ENCODE measurements at regions not wholly inside any gene's neighbourhood (a gene's known extent, or its start where the extent isn't known, plus 50 kb on each side); places are given as distances from the start of the nearest gene placed in this dataset.
"Not testable (repeated sequence)": the region's sequence is repeated elsewhere in the genome, so short reads cannot be mapped to it uniquely, and the experiment has no call there.

DNA sequence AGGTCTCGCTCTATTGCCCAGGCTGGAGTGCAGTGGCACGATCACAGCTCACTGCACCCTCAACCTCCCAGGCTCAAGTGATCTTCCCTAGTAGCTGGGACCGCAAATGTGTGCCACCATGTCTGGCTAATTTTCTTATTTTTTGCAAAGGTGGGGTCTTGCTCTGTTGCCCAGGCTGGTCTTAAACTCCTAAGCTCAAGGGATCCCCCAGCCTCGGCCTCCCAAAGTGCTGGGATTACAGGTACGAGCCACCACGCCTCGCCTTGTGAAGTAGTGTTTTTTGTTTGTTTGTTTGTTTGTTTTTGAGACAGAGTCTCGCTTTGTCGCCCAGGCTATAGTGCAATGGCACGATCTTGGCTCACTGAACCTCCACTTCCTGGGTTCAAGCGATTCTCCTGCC is 125.5 kb downstream of the HAUS1 start:
- DNase-seq (ENCODE audit: low spot score), result not testable (repeated sequence)

DNA sequence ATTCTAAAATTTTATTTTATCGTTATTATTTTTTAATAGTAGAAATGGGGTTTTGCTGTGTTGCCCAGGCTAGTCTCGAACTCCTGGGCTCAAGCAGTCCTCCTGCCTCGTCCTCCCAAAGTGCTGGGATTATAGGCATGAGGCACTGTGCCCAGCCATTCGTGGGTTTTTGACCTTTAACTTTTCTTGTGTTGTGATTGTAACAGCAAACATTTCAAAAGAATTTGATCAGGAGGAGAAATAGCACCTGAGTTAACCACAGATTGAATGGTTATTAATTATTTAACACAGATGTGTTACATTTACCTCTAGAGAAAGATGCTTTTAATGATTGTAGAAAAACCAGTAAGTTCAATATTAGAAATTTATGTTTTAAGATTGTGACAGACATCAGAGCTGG is 132.0 kb downstream of the HAUS1 start:
- no peak for DNase-seq (ENCODE audit: low spot score)

GRCh38 chr18:46237891-46238290 is 133.7 kb downstream of the HAUS1 start:
- no peak for DNase-seq (ENCODE audit: low spot score)

DNA sequence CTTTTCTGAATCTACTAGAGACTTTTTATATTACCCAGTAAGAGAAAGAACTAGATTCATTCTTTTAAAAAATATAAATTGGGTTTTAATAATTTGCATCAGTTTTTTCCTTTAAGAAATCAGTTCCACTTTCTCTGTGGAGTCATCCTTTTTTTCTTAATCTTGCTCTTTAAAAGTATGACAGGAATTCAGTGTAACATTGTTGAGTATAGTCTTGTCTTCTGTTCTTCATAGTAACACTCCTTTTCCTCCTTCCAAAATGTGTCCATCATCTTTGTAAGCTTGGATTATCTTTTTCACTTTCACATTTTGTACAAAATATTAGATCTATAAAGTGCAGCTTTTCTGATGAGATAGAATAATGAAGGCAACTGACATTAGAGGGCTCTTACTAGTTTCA is 135.4 kb downstream of the HAUS1 start:
- DNase-seq (ENCODE audit: low spot score), result no peak

DNA sequence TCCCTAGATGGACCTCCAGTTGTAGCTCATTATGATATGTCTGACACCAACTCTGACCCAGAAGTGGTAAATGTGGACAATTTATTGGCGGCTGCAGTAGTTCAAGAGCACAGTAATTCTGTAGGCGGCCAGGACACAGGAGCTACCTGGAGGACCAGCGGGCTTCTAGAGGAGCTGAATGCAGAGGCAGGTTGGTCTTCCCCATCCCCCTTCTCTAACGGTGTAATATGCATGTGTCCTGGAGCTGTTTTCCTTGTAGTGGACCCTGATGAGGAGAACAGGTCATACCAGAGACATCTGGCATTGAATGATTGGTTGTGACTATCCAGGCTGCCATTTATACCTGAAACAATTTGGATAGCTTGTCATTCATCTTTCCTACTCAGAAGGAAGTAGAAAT is 135.8 kb downstream of the HAUS1 start:
- DNase-seq (ENCODE audit: low spot score), result no peak

DNA sequence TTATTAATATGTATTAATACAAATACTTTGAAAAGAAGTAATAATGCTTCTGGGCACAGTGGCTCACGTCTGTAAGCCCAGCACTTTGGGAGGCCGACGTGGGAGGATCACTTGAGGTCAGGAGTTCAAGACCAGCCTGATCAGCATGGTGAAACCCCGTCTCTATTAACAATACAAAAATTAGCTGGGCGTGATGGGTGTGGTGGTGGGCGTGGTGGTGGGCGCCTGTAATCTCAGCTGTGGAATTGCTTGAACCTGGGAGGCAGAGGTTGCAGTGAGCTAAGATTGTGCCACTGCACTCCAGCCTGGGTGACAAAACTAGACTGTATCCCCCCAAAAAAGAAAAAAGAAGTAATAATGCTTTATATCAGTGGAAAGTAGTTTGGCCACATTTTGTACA is 137.2 kb downstream of the HAUS1 start:
- DNase-seq (ENCODE audit: low spot score), result not testable (repeated sequence)

GRCh38 chr18:46242183-46242582 is 138.0 kb downstream of the HAUS1 start:
- DNase-seq (ENCODE audit: low spot score), result no peak

- DNase-seq (ENCODE audit: low spot score), result no peak
Measured at GRCh38 chr18:46243095-46243494, 138.9 kb downstream of the HAUS1 start.

DNA sequence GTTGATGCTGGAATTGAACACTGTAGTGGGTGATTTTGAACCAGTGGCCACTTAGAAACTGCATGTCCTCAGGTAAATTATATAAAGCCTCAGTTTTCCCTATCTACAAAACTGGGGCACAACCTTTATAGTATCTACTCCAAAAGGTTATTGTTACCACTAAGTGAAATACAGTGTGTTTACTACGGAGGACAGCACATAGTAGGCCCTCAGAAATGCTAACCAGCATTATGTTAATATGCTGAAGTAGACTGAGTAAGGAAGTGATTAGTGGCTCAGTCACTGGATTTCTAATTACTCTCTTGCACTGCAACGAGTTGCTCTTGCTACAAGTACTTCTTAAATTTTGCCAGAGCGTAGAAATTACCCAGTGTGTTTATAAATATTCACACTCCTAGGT is 139.5 kb downstream of the HAUS1 start:
- no peak for DNase-seq (ENCODE audit: low spot score)

DNA sequence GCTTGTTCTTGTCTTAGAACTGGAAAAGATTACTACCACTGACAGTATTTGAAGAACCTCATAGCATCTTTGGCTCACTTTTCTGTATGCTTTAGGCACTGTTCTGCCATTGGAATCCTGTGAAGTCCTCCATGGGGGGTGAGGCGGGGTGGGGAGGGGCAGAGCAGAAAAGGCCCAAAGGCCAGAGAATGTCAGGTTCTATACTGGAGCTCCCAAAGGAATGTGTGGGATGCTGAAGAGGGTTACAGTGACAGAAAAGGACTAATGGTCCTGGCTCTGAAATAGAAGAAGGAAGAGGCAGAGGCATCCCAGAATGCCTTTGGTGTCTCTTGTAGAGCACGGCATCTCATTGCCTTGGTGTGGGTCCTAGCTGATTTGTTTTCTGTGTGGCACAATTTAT is 141.9 kb downstream of the HAUS1 start:
- no peak for DNase-seq (ENCODE audit: low spot score)

DNA sequence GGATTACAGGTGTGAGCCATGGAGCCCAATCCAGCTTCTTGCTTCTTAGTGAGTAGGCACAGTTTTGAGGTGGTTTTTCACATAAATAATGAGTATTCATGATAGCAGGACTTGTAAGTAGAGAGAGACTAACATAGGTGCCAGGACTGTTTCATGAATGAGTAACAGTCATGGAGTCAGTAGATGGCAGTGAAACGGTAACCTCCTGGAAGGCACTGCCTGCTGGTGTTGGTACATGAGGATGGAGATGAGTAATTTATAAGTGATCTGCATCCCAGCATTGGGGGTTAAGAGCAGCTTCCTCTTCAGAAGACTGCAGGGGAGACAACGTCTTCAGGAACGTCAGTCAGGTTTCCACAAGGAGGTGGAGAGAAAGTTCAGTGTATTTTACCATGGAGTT is 143.8 kb downstream of the HAUS1 start:
- DNase-seq (ENCODE audit: low spot score), result no peak

GRCh38 chr18:46250084-46250811 is 146.1 kb downstream of the HAUS1 start:
- no peak for DNase-seq (ENCODE audit: low spot score)

- no peak for DNase-seq (ENCODE audit: low spot score)
Measured at GRCh38 chr18:46250812-46251173, 146.6 kb downstream of the HAUS1 start.

GRCh38 chr18:46252759-46253158 is 148.6 kb downstream of the HAUS1 start:
- DNase-seq (ENCODE audit: low spot score), result no peak

- DNase-seq (ENCODE audit: low spot score), result no peak
Measured at GRCh38 chr18:46253498-46253897, 149.3 kb downstream of the HAUS1 start.

DNA sequence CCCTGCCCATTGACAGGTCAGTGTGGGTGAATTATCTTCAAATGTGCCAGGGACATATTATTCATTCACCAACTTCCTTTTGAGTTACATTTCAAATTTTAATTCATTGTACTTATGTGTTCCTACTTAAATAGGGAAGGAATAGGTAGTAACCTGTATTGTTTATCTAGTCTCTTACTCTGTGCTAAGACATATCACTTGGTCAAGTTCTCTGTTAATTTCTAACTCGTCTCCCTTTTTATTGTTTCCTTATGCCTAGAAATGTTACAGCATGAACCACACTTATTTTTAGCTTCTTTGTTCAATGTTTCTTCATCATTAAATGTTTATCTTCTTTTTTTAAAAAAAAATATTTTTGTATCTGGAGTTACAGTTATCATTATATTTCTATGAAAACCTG is 151.9 kb downstream of the HAUS1 start:
- DNase-seq (ENCODE audit: low spot score), result no peak

- DNase-seq (ENCODE audit: low spot score), result no peak
Measured at GRCh38 chr18:46257366-46257765, 153.2 kb downstream of the HAUS1 start.

- no peak for DNase-seq (ENCODE audit: low spot score)
Measured at GRCh38 chr18:46260016-46260878, 156.1 kb downstream of the HAUS1 start.

GRCh38 chr18:46260879-46261143 is 156.6 kb downstream of the HAUS1 start:
- no peak for DNase-seq (ENCODE audit: low spot score)

DNA sequence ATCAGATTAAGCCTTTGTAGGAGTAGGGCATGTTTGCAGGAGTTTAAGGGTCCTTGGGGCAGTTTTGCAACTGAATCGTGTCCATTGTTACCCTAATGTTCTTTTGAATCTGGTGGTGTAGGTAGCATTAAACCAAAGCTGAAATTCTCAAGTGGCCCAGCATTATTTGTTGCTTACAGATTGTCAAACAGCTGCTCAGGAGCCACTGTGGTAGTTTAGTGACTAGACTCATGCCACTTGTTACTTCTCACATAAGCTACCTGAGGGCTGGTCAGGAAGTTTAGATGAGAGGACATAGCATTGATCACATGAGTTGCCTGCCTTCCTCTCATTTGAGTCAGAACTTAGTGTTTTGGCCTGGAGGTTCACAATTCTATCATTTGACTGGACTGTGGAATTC is 157.6 kb downstream of the HAUS1 start:
- DNase-seq (ENCODE audit: low spot score), result no peak

- DNase-seq (ENCODE audit: low spot score), result no peak
Measured at GRCh38 chr18:46262856-46263255, 158.7 kb downstream of the HAUS1 start.

GRCh38 chr18:46264255-46264654 is 160.1 kb downstream of the HAUS1 start:
- DNase-seq (ENCODE audit: low spot score), result no peak

DNA sequence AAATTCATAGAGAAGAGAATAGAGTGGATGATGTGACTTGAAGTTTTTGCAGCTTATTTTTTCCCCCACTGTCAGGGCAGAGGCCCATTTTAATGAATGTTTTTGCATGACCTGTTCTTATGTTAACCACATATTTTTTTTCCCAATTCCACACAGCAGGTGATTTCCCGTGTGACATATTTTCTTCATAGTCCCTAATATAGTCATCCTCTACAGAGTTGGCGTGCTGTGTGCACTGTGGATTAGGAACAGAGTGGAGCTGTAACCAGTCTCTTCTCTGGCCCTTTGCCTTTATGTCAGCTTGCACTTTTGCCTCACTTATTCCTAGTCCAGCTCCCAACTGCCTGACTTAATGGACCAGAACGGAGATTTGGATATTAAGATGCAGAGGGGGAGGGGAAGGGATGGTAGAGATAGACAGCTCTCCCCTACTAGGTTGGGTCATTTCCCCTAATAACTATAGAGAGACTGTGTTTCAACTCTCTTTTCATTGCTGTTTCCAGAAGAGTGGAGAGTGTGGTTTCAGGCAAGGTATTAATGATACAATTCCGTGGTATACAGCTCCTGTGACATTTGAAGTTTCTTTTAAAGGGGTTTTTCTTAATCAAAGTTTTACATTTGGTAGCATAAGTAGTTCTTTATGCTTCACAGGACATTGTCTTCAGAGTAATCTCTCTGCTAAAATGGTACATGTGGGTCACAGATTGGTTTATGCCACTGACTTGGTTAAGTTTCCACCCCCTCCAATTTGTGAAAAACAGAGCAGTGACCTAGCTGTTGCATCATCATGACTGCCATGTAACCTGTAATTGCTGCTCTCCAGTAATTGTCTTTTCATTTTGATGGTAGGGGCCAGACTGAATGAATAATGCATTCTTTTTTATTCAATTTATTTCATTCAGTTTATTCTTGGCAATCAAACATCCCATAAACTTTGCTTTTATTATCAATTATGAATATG is 161.3 kb downstream of the HAUS1 start:
- DNase-seq (ENCODE audit: low spot score), result no peak
